ENCODE measurements at regions not wholly inside any gene's neighbourhood (a gene's known extent, or its start where the extent isn't known, plus 50 kb on each side); places are given as distances from the start of the nearest gene placed in this dataset.

- DNase-seq (ENCODE audit: low spot score) = no peak
Observed at GRCh38 chr16:74035816-74036215, 260.8 kb upstream of the PSMD7 start.

- no peak for DNase-seq (ENCODE audit: low spot score)
Observed at GRCh38 chr16:74034862-74035261, 261.8 kb upstream of the PSMD7 start.

- DNase-seq (ENCODE audit: low spot score) = no peak
Observed at GRCh38 chr16:74034200-74034599, 262.4 kb upstream of the PSMD7 start.

- DNase-seq (ENCODE audit: low spot score) = no peak
Observed at GRCh38 chr16:74033441-74033995, 263.1 kb upstream of the PSMD7 start.

GRCh38 chr16:74031551-74031950 lies 265.1 kb upstream of the PSMD7 start:
- DNase-seq (ENCODE audit: low spot score) = no peak

GRCh38 chr16:74030000-74030706 lies 266.5 kb upstream of the PSMD7 start:
- no peak for DNase-seq (ENCODE audit: low spot score)

GRCh38 chr16:74029115-74029792 lies 267.4 kb upstream of the PSMD7 start:
- DNase-seq (ENCODE audit: low spot score) = no peak

- no peak for DNase-seq (ENCODE audit: low spot score)
Observed at GRCh38 chr16:74026373-74027281, 270.0 kb upstream of the PSMD7 start.

GRCh38 chr16:74024953-74025352 lies 271.7 kb upstream of the PSMD7 start:
- no peak for DNase-seq (ENCODE audit: low spot score)

GRCh38 chr16:74020095-74020670 lies 276.4 kb upstream of the PSMD7 start:
- no peak for DNase-seq (ENCODE audit: low spot score)

- DNase-seq (ENCODE audit: low spot score) = no peak
Observed at GRCh38 chr16:74019612-74020011, 277.0 kb upstream of the PSMD7 start.

- DNase-seq (ENCODE audit: low spot score) = no peak
Observed at GRCh38 chr16:74015953-74016352, 280.7 kb upstream of the PSMD7 start.

- DNase-seq (ENCODE audit: low spot score) = no peak
Observed at GRCh38 chr16:73998707-73999106, 297.9 kb upstream of the PSMD7 start.

GRCh38 chr16:73997971-73998370 lies 298.6 kb upstream of the PSMD7 start:
- no peak for DNase-seq (ENCODE audit: low spot score)

GRCh38 chr16:73997340-73997711 lies 299.3 kb upstream of the PSMD7 start:
- no peak for DNase-seq (ENCODE audit: low spot score)

- no peak for DNase-seq (ENCODE audit: low spot score)
Observed at GRCh38 chr16:73996624-73997339, 299.8 kb upstream of the PSMD7 start.

GRCh38 chr16:73993878-73994277 lies 302.7 kb upstream of the PSMD7 start:
- no peak for DNase-seq (ENCODE audit: low spot score)

- DNase-seq (ENCODE audit: low spot score) = no peak
Observed at GRCh38 chr16:73978407-73978784, 318.2 kb upstream of the PSMD7 start.

GRCh38 chr16:73976644-73977043 lies 320.0 kb upstream of the PSMD7 start:
- DNase-seq (ENCODE audit: low spot score) = no peak

GRCh38 chr16:73973174-73973573 lies 323.4 kb upstream of the PSMD7 start:
- no peak for DNase-seq (ENCODE audit: low spot score)

GRCh38 chr16:73966851-73967250 lies 329.8 kb upstream of the PSMD7 start:
- no peak for DNase-seq (ENCODE audit: low spot score)
